IPS DF 6.9 (cell line): ENCODE measurements at regions not wholly inside any gene's neighbourhood (a gene's known extent, or its start where the extent isn't known, plus 50 kb on each side); places are given as distances from the start of the nearest gene placed in this dataset.
A peak's percentile ranks its signal among the peaks of the same experiment; 100 is the strongest.
"Not testable (repeated sequence)": the region's sequence is repeated elsewhere in the genome, so short reads cannot be mapped to it uniquely, and the experiment has no call there.

Experiments
- DNase-seq: peaks from one replicate; pipeline ENCODE4 v3.0.0-alpha.2; 2013; ENCODE audit warnings: low read depth, low spot score
- H3K27ac ChIP-seq: one replicate; pipeline ENCODE4 v1.5.1; 2013; ENCODE audit warnings: low read length, control low read depth
- H3K27me3 ChIP-seq: 2 replicates; pipeline ENCODE4 v1.6.1; 2013; ENCODE audit warnings: mild to moderate bottlenecking, low read length; ENCODE audit not compliant: control insufficient read depth, insufficient read depth
- H3K36me3 ChIP-seq: 2 replicates; pipeline ENCODE4 v1.6.1; 2013; ENCODE audit warnings: low read length; ENCODE audit not compliant: control insufficient read depth, insufficient read depth
- H3K4me1 ChIP-seq: 2 replicates; pipeline ENCODE4 v1.6.1; 2013; ENCODE audit warnings: low read length; ENCODE audit not compliant: control insufficient read depth, insufficient read depth
- H3K4me3 ChIP-seq: 2 replicates; pipeline ENCODE4 v1.5.1; 2013; ENCODE audit warnings: mild to moderate bottlenecking, low read length
- H3K9me3 ChIP-seq: 2 replicates; pipeline ENCODE4 v1.6.1; 2013; ENCODE audit warnings: low read length, inconsistent platforms; ENCODE audit not compliant: control insufficient read depth, insufficient read depth
- WGBS: extraction: QIAGEN DNeasy Blood & Tissue Kit; methylation state at CpG from one replicate; pipeline ENCODE4 v1.1.7; 2013; ENCODE audit warnings: mixed read lengths, missing lambda C conversion rate; ENCODE audit not compliant: insufficient read length, insufficient coverage; 5-methylcytosine and 5-hydroxymethylcytosine counted together

GRCh38 chrX:12032082-12032481, 106.2 kb upstream of the FRMPD4 start:
- Histone ChIP-seq H3K27ac (no peak overlapping the region), H3K36me3 (no peaks in the 10 kb centered on the region), H3K4me1 (no peaks in the 10 kb centered on the region), H3K27me3 (no peaks in the 10 kb centered on the region), H3K4me3 (no peak overlapping the region), H3K9me3 (no peaks in the 10 kb centered on the region)
- no CpG with 5 or more reads among the region's 1 CpG for WGBS
- DNase-seq = no peak

GRCh38 chrX:12034741-12035140, 103.5 kb upstream of the FRMPD4 start:
- no peaks in the 10 kb centered on the region for H3K36me3 ChIP-seq
- no peaks in the 10 kb centered on the region for H3K4me1 ChIP-seq
- DNase-seq = no peak
- WGBS = no CpG with 5 or more reads among the region's 6 CpGs
- no peak overlapping the region for H3K4me3 ChIP-seq
- no peaks in the 10 kb centered on the region for H3K27me3 ChIP-seq
- no peaks in the 10 kb centered on the region for H3K9me3 ChIP-seq
- H3K27ac ChIP-seq = no peak overlapping the region

DNA sequence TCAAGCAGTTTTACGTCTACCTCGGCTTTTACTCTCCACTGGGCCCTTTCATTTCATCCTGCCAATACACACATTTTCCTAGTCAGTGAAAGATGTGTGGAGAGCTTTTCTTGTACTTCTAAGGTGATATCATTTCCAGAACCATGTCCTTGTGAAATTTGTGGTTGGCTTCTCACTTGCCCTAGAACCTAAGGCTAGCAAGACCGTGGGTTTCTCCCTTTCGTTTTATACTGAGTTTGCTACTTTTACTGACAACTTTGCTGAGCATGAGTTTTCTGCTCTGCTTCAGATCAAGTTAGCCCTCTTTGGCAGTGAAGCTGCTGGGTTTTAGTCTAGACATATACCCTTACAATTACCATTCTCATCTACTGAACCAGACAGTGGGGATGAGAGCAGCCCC, 95.7 kb upstream of the FRMPD4 start:
- Histone ChIP-seq H3K27ac (no peak overlapping the region), H3K4me1 (no peaks in the 10 kb centered on the region), H3K9me3 (no peaks in the 10 kb centered on the region), H3K27me3 (no peaks in the 10 kb centered on the region), H3K36me3 (no peaks in the 10 kb centered on the region), H3K4me3 (no peak overlapping the region)
- WGBS = no CpG with 5 or more reads among the region's 4 CpGs
- no peak for DNase-seq

DNA sequence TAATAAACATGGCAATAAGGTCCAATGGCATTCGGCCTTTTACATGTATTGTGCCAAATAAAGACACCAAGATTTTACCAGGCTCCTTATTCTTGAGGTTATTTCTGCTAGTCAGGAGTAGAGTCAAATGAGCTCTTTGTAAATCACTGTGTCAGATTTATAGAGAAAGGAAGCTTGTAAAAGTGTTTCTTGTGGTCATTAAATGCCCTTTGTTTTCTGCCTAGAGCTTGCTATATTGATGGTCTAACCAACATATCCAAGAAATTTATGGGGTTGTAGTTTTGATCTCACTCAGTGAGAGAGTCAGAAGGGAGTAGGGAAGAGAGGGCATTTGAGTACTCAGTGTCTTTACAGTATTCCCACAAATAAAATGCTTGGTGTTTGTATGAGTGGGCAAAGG, 86.2 kb upstream of the FRMPD4 start:
- H3K4me1 ChIP-seq = no peaks in the 10 kb centered on the region
- no peaks in the 10 kb centered on the region for H3K36me3 ChIP-seq
- H3K27ac ChIP-seq = no peak overlapping the region
- H3K4me3 ChIP-seq = no peak overlapping the region
- no CpG with 5 or more reads among the region's 1 CpG for WGBS
- H3K27me3 ChIP-seq = no peaks in the 10 kb centered on the region
- no peak for DNase-seq
- no peaks in the 10 kb centered on the region for H3K9me3 ChIP-seq

- H3K27me3 ChIP-seq = no peaks in the 10 kb centered on the region
- no CpG with 5 or more reads among the region's 4 CpGs for WGBS
- DNase-seq = no peak
- no peaks in the 10 kb centered on the region for H3K36me3 ChIP-seq
- H3K4me3 ChIP-seq = no peak overlapping the region
- no peaks in the 10 kb centered on the region for H3K4me1 ChIP-seq
- H3K9me3 ChIP-seq = no peaks in the 10 kb centered on the region
- H3K27ac ChIP-seq = no peak overlapping the region
These were observed 80.2 kb upstream of the FRMPD4 start for GRCh38 chrX:12058087-12058486.

DNA sequence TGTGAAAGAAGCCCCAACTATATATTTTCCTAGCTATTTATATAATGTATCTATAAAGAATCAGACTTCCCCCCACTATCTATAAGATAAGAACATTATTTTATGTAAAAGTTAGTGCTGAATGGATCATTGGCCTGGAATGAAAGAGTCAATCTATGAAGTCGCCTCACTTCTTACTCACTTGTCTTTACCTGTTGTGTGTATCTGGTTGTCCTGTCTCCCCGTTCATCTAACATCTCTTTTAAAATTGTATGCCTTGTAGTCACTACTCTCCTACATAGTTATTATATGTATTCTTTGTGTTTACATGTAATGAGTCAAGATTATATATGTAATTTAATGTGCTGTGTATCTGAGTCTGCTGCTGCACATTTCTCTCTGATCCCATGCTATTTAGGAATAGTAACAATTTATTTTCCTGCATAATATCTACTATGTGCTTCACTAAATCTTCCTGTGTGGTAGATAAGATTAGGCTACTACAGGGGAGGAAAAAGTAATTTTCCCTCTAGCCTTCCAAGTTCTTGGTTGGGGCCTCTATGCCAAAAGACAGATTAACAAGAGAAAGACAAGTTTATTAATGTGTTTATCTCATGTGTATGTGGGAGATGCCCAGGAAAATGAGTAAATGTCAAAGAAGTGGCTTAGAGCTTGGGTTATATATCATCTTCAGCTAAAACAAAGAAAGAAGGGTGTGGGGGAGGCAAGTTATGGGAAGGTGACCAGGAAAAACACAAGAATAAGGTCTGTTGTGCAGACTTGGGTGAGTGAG, 77.6 kb upstream of the FRMPD4 start:
- no peaks in the 10 kb centered on the region for H3K27me3 ChIP-seq

GRCh38 chrX:12065251-12065650, 73.0 kb upstream of the FRMPD4 start:
- WGBS = no CpG with 5 or more reads among the region's 5 CpGs
- Histone ChIP-seq H3K27ac (no peak overlapping the region), H3K36me3 (no peaks in the 10 kb centered on the region), H3K27me3 (no peaks in the 10 kb centered on the region), H3K4me3 (no peak overlapping the region), H3K9me3 (no peaks in the 10 kb centered on the region), H3K4me1 (no peaks in the 10 kb centered on the region)
- DNase-seq = peak; percentile 13

More for the DNA sequence above, 77.6 kb upstream of the FRMPD4 start:
- Histone ChIP-seq H3K36me3 (no peaks in the 10 kb centered on the region), H3K4me1 (no peaks in the 10 kb centered on the region), H3K9me3 (no peaks in the 10 kb centered on the region), H3K4me3 (no peak overlapping the region), H3K27ac (no peak overlapping the region)
- DNase-seq = no peak
- WGBS = no CpG with 5 or more reads among the region's 2 CpGs

- DNase-seq = no peak
- WGBS = no CpG with 5 or more reads among the region's 5 CpGs
- Histone ChIP-seq H3K9me3 (no peaks in the 10 kb centered on the region), H3K27ac (no peak overlapping the region), H3K27me3 (no peaks in the 10 kb centered on the region), H3K36me3 (no peaks in the 10 kb centered on the region), H3K4me3 (no peak overlapping the region), H3K4me1 (no peaks in the 10 kb centered on the region)
These were observed 62.2 kb upstream of the FRMPD4 start for GRCh38 chrX:12076046-12076445.

- no peaks in the 10 kb centered on the region for H3K36me3 ChIP-seq
- no peaks in the 10 kb centered on the region for H3K27me3 ChIP-seq
- H3K27ac ChIP-seq = no peak overlapping the region
- H3K9me3 ChIP-seq = no peaks in the 10 kb centered on the region
- DNase-seq = peak; percentile 16
- WGBS = no CpG with 5 or more reads among the region's 1 CpG
- no peaks in the 10 kb centered on the region for H3K4me1 ChIP-seq
- H3K4me3 ChIP-seq = no peak overlapping the region
These were observed 58.0 kb upstream of the FRMPD4 start for GRCh38 chrX:12080265-12080664.

GRCh38 chrX:12082959-12083358, 55.3 kb upstream of the FRMPD4 start:
- H3K4me3 ChIP-seq, H3K27me3 ChIP-seq, H3K9me3 ChIP-seq, DNase-seq, H3K4me1 ChIP-seq, H3K36me3 ChIP-seq, H3K27ac ChIP-seq: not testable (repeated sequence)
- no CpG with 5 or more reads among the region's 2 CpGs for WGBS
